ENCODE measurements at regions not wholly inside any gene's neighbourhood (a gene's known extent, or its start where the extent isn't known, plus 50 kb on each side); places are given as distances from the start of the nearest gene placed in this dataset.

DNA sequence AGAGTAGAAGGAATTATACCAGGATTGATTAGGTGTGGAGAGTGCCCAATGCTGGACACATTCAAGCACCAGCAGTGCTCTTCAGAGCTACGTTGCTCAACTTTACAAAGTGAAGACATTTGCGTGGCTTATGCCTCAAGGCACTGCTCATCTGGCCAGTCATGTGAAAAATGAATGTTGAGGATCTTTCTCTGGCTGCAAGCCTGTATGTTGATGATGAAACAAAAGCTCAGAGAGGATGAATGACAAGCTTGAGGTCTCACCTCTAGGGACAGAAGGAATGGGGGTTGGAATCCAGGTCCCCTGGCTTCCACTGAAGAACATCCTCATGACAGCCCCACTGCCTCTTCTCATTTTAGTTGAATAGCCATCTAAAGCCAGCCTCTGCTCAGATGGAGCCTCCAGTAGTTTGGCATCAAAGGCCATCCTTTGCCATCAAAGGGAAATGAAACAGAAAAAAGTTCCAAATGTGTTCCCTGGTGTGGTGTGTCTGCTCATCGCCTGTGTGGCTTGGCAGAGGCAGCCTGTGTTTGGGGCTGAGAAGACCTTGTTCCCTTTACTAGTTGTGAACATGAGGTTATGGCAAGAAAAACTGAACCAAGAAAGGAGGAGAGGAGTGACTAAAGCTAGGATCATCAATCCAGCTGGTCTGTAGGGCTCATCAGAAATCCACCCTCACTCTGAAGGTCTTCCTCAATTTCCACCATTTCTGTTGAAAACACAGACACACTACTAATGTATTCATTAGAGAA, 114.0 kb upstream of the KL start:
- Histone ChIP-seq H3K9me2 (ENCODE audit: insufficient read depth) (no peaks in the 10 kb centered on the region), H2AFZ (ENCODE audit: low read depth, low read length, poor library complexity, severe bottlenecking) (no peak overlapping the region)
- TF ChIP-seq EZH2phosphoT487 (IDR thresholded peaks at IDR 0.05; ENCODE audit: borderline replicate concordance) (no peak), ZFX (IDR thresholded peaks at IDR 0.05) (no peak), SRF (IDR thresholded peaks at IDR 0.05; ENCODE audit: low read depth) (no peak), ZNF274 (IDR thresholded peaks at IDR 0.05; ENCODE audit: low read depth, low read length) (no peak), TCF7L2 (IDR thresholded peaks at IDR 0.05; ENCODE audit: borderline replicate concordance, extremely low read depth, insufficient read depth, insufficient read length) (no peak)

DNA sequence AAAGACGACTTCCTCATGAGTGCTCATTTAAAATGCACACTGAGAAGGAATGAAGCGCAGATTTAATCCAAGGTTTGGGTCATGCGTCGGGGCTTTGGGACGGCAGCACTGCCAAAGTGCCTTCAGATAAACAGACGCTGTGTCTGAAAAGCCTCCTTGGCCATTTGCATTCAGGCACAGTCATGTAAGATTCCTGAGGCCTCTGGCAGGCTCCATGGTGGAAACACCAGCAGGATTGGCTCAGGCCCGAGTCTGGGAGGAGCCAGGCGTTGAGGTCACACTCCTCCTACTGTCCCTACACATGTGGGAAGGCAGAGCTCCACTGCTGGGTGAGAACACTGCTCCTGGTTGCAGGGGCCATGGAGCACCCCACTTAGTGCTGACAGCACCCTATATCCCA, 113.3 kb upstream of the KL start:
- ATAC-seq (no peak; the same call in 1 of the 2 replicates), DNase-seq (ENCODE audit: low read depth, low spot score) (no peak)
- no peak overlapping the region for H2AFZ ChIP-seq (ENCODE audit: low read depth, low read length, poor library complexity, severe bottlenecking)
- peaks cover 3 to 15% of the 10 kb centered on the region in 2 experiments; a peak in 3 of 4 replicates for H3K4me1 ChIP-seq (ENCODE audit: control insufficient read depth in 1 of 2, insufficient read depth in 2 of 2, low read length in 2 of 2)
- no peaks in the 10 kb centered on the region for H3K9me3 ChIP-seq (ENCODE audit: control insufficient read depth in 1 of 2, insufficient read depth in 1 of 2, low read depth in 1 of 2, low read length in 2 of 2)
- no peaks in the 10 kb centered on the region for H3K27me3 ChIP-seq (ENCODE audit: insufficient read depth, low read length)
- H3K27ac ChIP-seq (ENCODE audit: low read depth, low read length) = no peak overlapping the region
- ChIA-PET RAD21 (ENCODE audit: low non-redundant PET in 1 of 2, low total read pairs in 2 of 2, uncharacterized antibody in 2 of 2, unreplicated experiment in 2 of 2) (no interaction called here), CTCF (no interaction called here), POLR2A (no interaction called here)
- no peaks in the 10 kb centered on the region for H3K79me2 ChIP-seq (ENCODE audit: insufficient read depth, low read length)
- H3K4me2 ChIP-seq (ENCODE audit: low read length) = no peak overlapping the region
- no peaks in the 10 kb centered on the region for H3K36me3 ChIP-seq (ENCODE audit: control insufficient read depth in 1 of 2, insufficient read depth in 2 of 2, low read length in 2 of 2)
- intact Hi-C loops (cut with micrococcal nuclease) = no loop called here
- no peak overlapping the region for H3K9ac ChIP-seq (ENCODE audit: low read length)
- TF ChIP-seq ELF1 (IDR thresholded peaks at IDR 0.05; ENCODE audit: borderline replicate concordance, low read depth) = no peak
- no peak for TF ChIP-seq TCF7L2 (IDR thresholded peaks at IDR 0.05; ENCODE audit: borderline replicate concordance, extremely low read depth, insufficient read depth, insufficient read length)
- no peak for TF ChIP-seq EZH2 (IDR thresholded peaks at IDR 0.05)
- no peak for TF ChIP-seq SP1 (IDR thresholded peaks at IDR 0.05; ENCODE audit: low read depth)
- TF ChIP-seq, protein P1, sequence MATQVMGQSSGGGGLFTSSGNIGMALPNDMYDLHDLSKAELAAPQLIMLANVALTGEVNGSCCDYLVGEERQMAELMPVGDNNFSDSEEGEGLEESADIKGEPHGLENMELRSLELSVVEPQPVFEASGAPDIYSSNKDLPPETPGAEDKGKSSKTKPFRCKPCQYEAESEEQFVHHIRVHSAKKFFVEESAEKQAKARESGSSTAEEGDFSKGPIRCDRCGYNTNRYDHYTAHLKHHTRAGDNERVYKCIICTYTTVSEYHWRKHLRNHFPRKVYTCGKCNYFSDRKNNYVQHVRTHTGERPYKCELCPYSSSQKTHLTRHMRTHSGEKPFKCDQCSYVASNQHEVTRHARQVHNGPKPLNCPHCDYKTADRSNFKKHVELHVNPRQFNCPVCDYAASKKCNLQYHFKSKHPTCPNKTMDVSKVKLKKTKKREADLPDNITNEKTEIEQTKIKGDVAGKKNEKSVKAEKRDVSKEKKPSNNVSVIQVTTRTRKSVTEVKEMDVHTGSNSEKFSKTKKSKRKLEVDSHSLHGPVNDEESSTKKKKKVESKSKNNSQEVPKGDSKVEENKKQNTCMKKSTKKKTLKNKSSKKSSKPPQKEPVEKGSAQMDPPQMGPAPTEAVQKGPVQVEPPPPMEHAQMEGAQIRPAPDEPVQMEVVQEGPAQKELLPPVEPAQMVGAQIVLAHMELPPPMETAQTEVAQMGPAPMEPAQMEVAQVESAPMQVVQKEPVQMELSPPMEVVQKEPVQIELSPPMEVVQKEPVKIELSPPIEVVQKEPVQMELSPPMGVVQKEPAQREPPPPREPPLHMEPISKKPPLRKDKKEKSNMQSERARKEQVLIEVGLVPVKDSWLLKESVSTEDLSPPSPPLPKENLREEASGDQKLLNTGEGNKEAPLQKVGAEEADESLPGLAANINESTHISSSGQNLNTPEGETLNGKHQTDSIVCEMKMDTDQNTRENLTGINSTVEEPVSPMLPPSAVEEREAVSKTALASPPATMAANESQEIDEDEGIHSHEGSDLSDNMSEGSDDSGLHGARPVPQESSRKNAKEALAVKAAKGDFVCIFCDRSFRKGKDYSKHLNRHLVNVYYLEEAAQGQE (IDR thresholded peaks at IDR 0.05; ENCODE audit: low read depth) = no peak
- BruUV-seq (replicated peaks) = no TSS peak
- no peaks in the 10 kb centered on the region for H3K9me2 ChIP-seq (ENCODE audit: insufficient read depth)
- H4K20me1 ChIP-seq (ENCODE audit: insufficient read depth) = no peaks in the 10 kb centered on the region
- H3K4me3 ChIP-seq (replicated peaks in 1 of 2; ENCODE audit: low read depth in 1 of 2, low read length in 2 of 2) = no peak overlapping the region

More for the DNA sequence above, 114.0 kb upstream of the KL start:
- CTCF ChIA-PET = no interaction called here
- H3K36me3 ChIP-seq (ENCODE audit: control insufficient read depth in 1 of 2, insufficient read depth in 2 of 2, low read length in 2 of 2) = no peaks in the 10 kb centered on the region
- H3K79me2 ChIP-seq (ENCODE audit: insufficient read depth, low read length) = no peaks in the 10 kb centered on the region
- RAD21 ChIA-PET (ENCODE audit: low non-redundant PET in 1 of 2, low total read pairs in 2 of 2, uncharacterized antibody in 2 of 2, unreplicated experiment in 2 of 2) = no interaction called here
- intact Hi-C loops (cut with micrococcal nuclease) = no loop called here
- no TSS peak for BruUV-seq (replicated peaks)
- POLR2A ChIA-PET = no interaction called here
- H3K9me3 ChIP-seq (ENCODE audit: control insufficient read depth in 1 of 2, insufficient read depth in 1 of 2, low read depth in 1 of 2, low read length in 2 of 2) = no peaks in the 10 kb centered on the region
- ATAC-seq (no peak), DNase-seq (ENCODE audit: low read depth, low spot score) (no peak)
- H3K27ac ChIP-seq (ENCODE audit: low read depth, low read length) = no peak overlapping the region
- H3K4me3 ChIP-seq (replicated peaks in 1 of 2; ENCODE audit: low read depth in 1 of 2, low read length in 2 of 2) = no peak overlapping the region
- H3K27me3 ChIP-seq (ENCODE audit: insufficient read depth, low read length) = no peaks in the 10 kb centered on the region
- H3K4me2 ChIP-seq (ENCODE audit: low read length) = no peak overlapping the region
- H4K20me1 ChIP-seq (ENCODE audit: insufficient read depth) = no peaks in the 10 kb centered on the region
- H3K9ac ChIP-seq (ENCODE audit: low read length) = no peak overlapping the region
- peaks cover 3 to 15% of the 10 kb centered on the region in 2 experiments; a peak in 3 of 4 replicates for H3K4me1 ChIP-seq (ENCODE audit: control insufficient read depth in 1 of 2, insufficient read depth in 2 of 2, low read length in 2 of 2)

All from HCT116 (cell line).